ENCODE measurements at regions not wholly inside any gene's neighbourhood (a gene's known extent, or its start where the extent isn't known, plus 50 kb on each side); places are given as distances from the start of the nearest gene placed in this dataset.

- no peak for TF ChIP-seq FOXA2 (IDR thresholded peaks at IDR 0.05)
- TF ChIP-seq RXRA (IDR thresholded peaks at IDR 0.05): no peak
- no peak for TF ChIP-seq RAD21 (IDR thresholded peaks at IDR 0.05)
Observed at GRCh38 chr1:229004066-229004833, 266.7 kb upstream of the RAB4A start (continued).

- Histone ChIP-seq H3K4me1 (ENCODE audit: control insufficient read depth in 4 of 4, insufficient read depth in 4 of 4, low read length in 3 of 4) (no peaks in the 10 kb centered on the region), H3K36me3 (ENCODE audit: control insufficient read depth in 4 of 4, insufficient read depth in 3 of 4, low read depth in 1 of 4, low read length in 3 of 4) (no peaks in the 10 kb centered on the region), H3K27me3 (ENCODE audit: control insufficient read depth in 4 of 4, insufficient read depth in 4 of 4, low read length in 3 of 4) (no peaks in the 10 kb centered on the region), H3K27ac (ENCODE audit: low read depth in 1 of 2, low read length in 2 of 2) (no peak overlapping the region), H3K4me3 (ENCODE audit: low read depth in 1 of 3, low read length in 3 of 3) (no peak overlapping the region), H3K9me3 (ENCODE audit: control insufficient read depth in 4 of 4, low read length in 3 of 4) (no peaks in the 10 kb centered on the region), H3K9ac (ENCODE audit: low read depth in 1 of 2, low read length in 2 of 2) (no peak overlapping the region)
- no peak for TF ChIP-seq EGR1 (IDR thresholded peaks at IDR 0.05; ENCODE audit: low read depth in 2 of 2)
- no peak for TF ChIP-seq HNF4A (conservative IDR thresholded peaks at IDR 0.05)
- no peak for TF ChIP-seq ZBTB33 (IDR thresholded peaks at IDR 0.05)
- TF ChIP-seq RXRA (IDR thresholded peaks at IDR 0.05): no peak
- no peak for TF ChIP-seq CTCF (IDR thresholded peaks at IDR 0.05; ENCODE audit: low read depth, low read length, missing input control)
- TF ChIP-seq NR2F2 (IDR thresholded peaks at IDR 0.05): no peak
- no peak for TF ChIP-seq TAF1 (conservative IDR thresholded peaks at IDR 0.05)
- no peak for TF ChIP-seq SP1 (IDR thresholded peaks at IDR 0.05)
- no peak for TF ChIP-seq FOXA1 (IDR thresholded peaks at IDR 0.05)
- TF ChIP-seq MAX (IDR thresholded peaks at IDR 0.05): no peak
- TF ChIP-seq JUND (IDR thresholded peaks at IDR 0.05): no peak
- no peak for TF ChIP-seq YY1 (IDR thresholded peaks at IDR 0.05)
- TF ChIP-seq HNF4G (IDR thresholded peaks at IDR 0.05): no peak
- no peak for TF ChIP-seq ATF3 (IDR thresholded peaks at IDR 0.05)
- no peak for TF ChIP-seq RAD21 (IDR thresholded peaks at IDR 0.05)
- TF ChIP-seq GABPA (IDR thresholded peaks at IDR 0.05 in 1 of 2, conservative IDR thresholded peaks at IDR 0.05 in 1 of 2): no peak
- no peak for TF ChIP-seq FOXA2 (IDR thresholded peaks at IDR 0.05)
- no peak for TF ChIP-seq REST (IDR thresholded peaks at IDR 0.05)
- 96% methylated on average over 3 of the region's 3 CpGs for WGBS
- no peak for DNase-seq (ENCODE audit: low spot score)
Observed at GRCh38 chr1:229005097-229005496, 265.8 kb upstream of the RAB4A start.

Data from liver (tissue), 8 donors.